ENCODE measurements at regions not wholly inside any gene's neighbourhood (a gene's known extent, or its start where the extent isn't known, plus 50 kb on each side); places are given as distances from the start of the nearest gene placed in this dataset.
"Not testable (repeated sequence)": the region's sequence is repeated elsewhere in the genome, so short reads cannot be mapped to it uniquely, and the experiment has no call there.

DNA sequence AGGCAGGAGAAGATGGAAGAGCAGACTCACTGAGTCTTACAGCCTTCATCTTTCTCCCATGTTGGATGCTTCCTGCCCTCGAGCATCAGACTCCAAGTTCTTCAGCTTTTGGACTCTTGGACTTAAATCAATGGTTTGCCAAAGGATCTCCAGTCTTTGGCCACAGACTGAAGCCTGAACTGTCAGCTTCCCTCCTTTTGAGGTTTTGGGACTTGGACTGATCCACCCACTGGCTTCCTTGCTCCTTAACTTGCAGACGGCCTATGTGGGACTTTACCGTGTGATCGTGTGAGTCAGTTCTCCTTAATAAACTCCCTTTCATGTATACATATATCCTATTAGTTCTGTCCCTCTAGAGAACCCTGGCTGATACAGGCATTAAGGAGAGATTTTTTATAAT, 62.4 kb upstream of the TNIK start:
- no peaks in the 10 kb centered on the region for H3K36me3 ChIP-seq (ENCODE audit: control insufficient read depth, insufficient read depth, low read length)
- Mint-ChIP-seq H3K27me3 (ENCODE audit: insufficient read depth, unreplicated experiment) (no peaks in the 10 kb centered on the region), H3K4me1 (ENCODE audit: low read depth, unreplicated experiment) (peaks cover 31% of the 10 kb centered on the region), H3K36me3 (ENCODE audit: insufficient read depth, unreplicated experiment) (no peaks in the 10 kb centered on the region), H3K4me3 (ENCODE audit: unreplicated experiment) (no peak overlapping the region), H3K27ac (ENCODE audit: unreplicated experiment) (no peak overlapping the region), H3K9me3 (ENCODE audit: unreplicated experiment) (no peaks in the 10 kb centered on the region)
- BruUV-seq (replicated peaks): no TSS peak
- no peak overlapping the region for H3K4me3 ChIP-seq (ENCODE audit: low read depth, low read length)
- H3K9me3 ChIP-seq: no peaks in the 10 kb centered on the region
- DNase-seq: no peak
- no peaks in the 10 kb centered on the region for H3K27me3 ChIP-seq (replicated peaks; ENCODE audit: control insufficient read depth, insufficient read depth, low read length)
- ChIA-PET CTCF (no interaction called here), POLR2A (no interaction called here)
- intact Hi-C loops (cut with micrococcal nuclease; ENCODE audit: unreplicated experiment): no loop called here
- peaks cover 19% of the 10 kb centered on the region for H3K4me1 ChIP-seq
- TF ChIP-seq CTCF (IDR thresholded peaks at IDR 0.05; ENCODE audit: insufficient read depth in 1 of 2, low read depth in 1 of 2, low read length in 1 of 2, severe bottlenecking in 1 of 2, unreplicated experiment in 1 of 2): no peak

GRCh38 chr3:171519423-171519822, 59.2 kb upstream of the TNIK start:
- DNase-seq; H3K9me3 ChIP-seq; H3K4me1 Mint-ChIP-seq (ENCODE audit: low read depth, unreplicated experiment); H3K27me3 Mint-ChIP-seq (ENCODE audit: insufficient read depth, unreplicated experiment); H3K4me3 ChIP-seq (ENCODE audit: low read depth, low read length); CTCF ChIA-PET; H3K9me3 Mint-ChIP-seq (ENCODE audit: unreplicated experiment); H3K27me3 ChIP-seq (replicated peaks; ENCODE audit: control insufficient read depth, insufficient read depth, low read length); H3K36me3 ChIP-seq (ENCODE audit: control insufficient read depth, insufficient read depth, low read length); POLR2A ChIA-PET; H3K36me3 Mint-ChIP-seq (ENCODE audit: insufficient read depth, unreplicated experiment); H3K4me3 Mint-ChIP-seq (ENCODE audit: unreplicated experiment); BruUV-seq (replicated peaks); intact Hi-C loops (cut with micrococcal nuclease; ENCODE audit: unreplicated experiment); H3K27ac Mint-ChIP-seq (ENCODE audit: unreplicated experiment): not testable (repeated sequence)
- peaks cover 12% of the 10 kb centered on the region for H3K4me1 ChIP-seq

- H3K4me3 Mint-ChIP-seq (ENCODE audit: unreplicated experiment): no peak overlapping the region
- H3K9me3 Mint-ChIP-seq (ENCODE audit: unreplicated experiment): no peaks in the 10 kb centered on the region
- ChIA-PET CTCF (no interaction called here), POLR2A (no interaction called here)
- no peak overlapping the region for H3K27ac Mint-ChIP-seq (ENCODE audit: unreplicated experiment)
- TF ChIP-seq CTCF (IDR thresholded peaks at IDR 0.05; ENCODE audit: insufficient read depth in 1 of 2, low read depth in 1 of 2, low read length in 1 of 2, severe bottlenecking in 1 of 2, unreplicated experiment in 1 of 2): no peak
- no peak for DNase-seq
- H3K27me3 Mint-ChIP-seq (ENCODE audit: insufficient read depth, unreplicated experiment): no peaks in the 10 kb centered on the region
- peaks cover 7% of the 10 kb centered on the region for H3K4me1 Mint-ChIP-seq (ENCODE audit: low read depth, unreplicated experiment)
- H3K27me3 ChIP-seq (replicated peaks; ENCODE audit: control insufficient read depth, insufficient read depth, low read length): no peaks in the 10 kb centered on the region
- no peak overlapping the region for H3K4me3 ChIP-seq (ENCODE audit: low read depth, low read length)
- no peaks in the 10 kb centered on the region for H3K9me3 ChIP-seq
- H3K36me3 Mint-ChIP-seq (ENCODE audit: insufficient read depth, unreplicated experiment): no peaks in the 10 kb centered on the region
- 0 out of 2 replicates have a peak, but pooled peaks cover 4% of the 10 kb centered on the region for H3K4me1 ChIP-seq
- no TSS peak for BruUV-seq (replicated peaks)
- H3K36me3 ChIP-seq (ENCODE audit: control insufficient read depth, insufficient read depth, low read length): no peaks in the 10 kb centered on the region
- intact Hi-C loops (cut with micrococcal nuclease; ENCODE audit: unreplicated experiment): no loop called here
Observed at GRCh38 chr3:171516765-171517164, 56.6 kb upstream of the TNIK start.

DNA sequence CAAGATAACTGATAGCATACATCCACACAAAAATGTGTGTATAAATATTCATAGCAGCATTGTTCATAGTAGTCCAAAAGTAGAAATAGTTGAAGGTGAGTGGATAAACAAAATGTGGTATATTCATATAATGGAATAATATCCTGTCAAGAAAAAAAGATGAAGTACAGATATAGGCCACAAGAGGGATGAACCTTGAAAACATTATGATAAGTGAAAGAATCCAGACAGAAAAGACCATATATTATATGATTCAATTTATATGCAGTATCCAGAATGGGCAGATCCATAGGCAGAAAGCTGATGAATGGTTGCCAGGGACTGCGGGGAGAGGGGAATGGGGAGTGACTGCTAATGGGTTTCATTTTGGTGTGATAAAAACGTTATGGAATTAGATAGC, 54.3 kb upstream of the TNIK start:
- CTCF ChIA-PET: no interaction called here
- H3K9me3 Mint-ChIP-seq (ENCODE audit: unreplicated experiment): no peaks in the 10 kb centered on the region
- H3K27ac Mint-ChIP-seq (ENCODE audit: unreplicated experiment): no peak overlapping the region
- no peaks in the 10 kb centered on the region for H3K27me3 Mint-ChIP-seq (ENCODE audit: insufficient read depth, unreplicated experiment)
- H3K27me3 ChIP-seq (replicated peaks; ENCODE audit: control insufficient read depth, insufficient read depth, low read length): no peaks in the 10 kb centered on the region
- intact Hi-C loops (cut with micrococcal nuclease; ENCODE audit: unreplicated experiment): no loop called here
- POLR2A ChIA-PET: no interaction called here
- peak in 1 of 2 experiments; percentile 15 for TF ChIP-seq CTCF (IDR thresholded peaks at IDR 0.05; ENCODE audit: insufficient read depth in 1 of 2, low read depth in 1 of 2, low read length in 1 of 2, severe bottlenecking in 1 of 2, unreplicated experiment in 1 of 2)
- H3K4me1 Mint-ChIP-seq (ENCODE audit: low read depth, unreplicated experiment): peaks cover 10% of the 10 kb centered on the region
- BruUV-seq (replicated peaks): no TSS peak
- DNase-seq: no peak
- no peaks in the 10 kb centered on the region for H3K9me3 ChIP-seq
- no peaks in the 10 kb centered on the region for H3K36me3 Mint-ChIP-seq (ENCODE audit: insufficient read depth, unreplicated experiment)
- 0 out of 2 replicates have a peak, but pooled peaks cover 7% of the 10 kb centered on the region for H3K4me1 ChIP-seq
- no peak overlapping the region for H3K4me3 ChIP-seq (ENCODE audit: low read depth, low read length)
- no peaks in the 10 kb centered on the region for H3K36me3 ChIP-seq (ENCODE audit: control insufficient read depth, insufficient read depth, low read length)
- H3K4me3 Mint-ChIP-seq (ENCODE audit: unreplicated experiment): no peak overlapping the region

All from Caco-2 (cell line).